GM12892 (cell line): ENCODE measurements at regions not wholly inside any gene's neighbourhood (a gene's known extent, or its start where the extent isn't known, plus 50 kb on each side); places are given as distances from the start of the nearest gene placed in this dataset.

ENCODE experiments used
- POLR2A ChIP-seq: IDR thresholded peaks from 2 replicates; pipeline ENCODE4 v1.6.1; 2011; ENCODE audit warnings: low read depth, low read length, control low read depth
- POLR2AphosphoS5 ChIP-seq: IDR thresholded peaks from 2 replicates; pipeline ENCODE4 v1.6.1; 2011; ENCODE audit warnings: low read depth, low read length, control low read depth
- TAF1 ChIP-seq: IDR thresholded peaks from 2 replicates; pipeline ENCODE4 v1.6.1; 2011; ENCODE audit warnings: low read depth, mild to moderate bottlenecking, control low read depth, low read length, borderline replicate concordance

GRCh38 chr6:144364208-144364720 is 79.1 kb downstream of the UTRN start:
- TF ChIP-seq POLR2AphosphoS5 (no peak), POLR2A (no peak), TAF1 (no peak)
